Dedifferentiated amniotic fluid mesenchymal stem cell (primary cell): ENCODE measurements at regions not wholly inside any gene's neighbourhood (a gene's known extent, or its start where the extent isn't known, plus 50 kb on each side); places are given as distances from the start of the nearest gene placed in this dataset.
"Not testable (repeated sequence)": the region's sequence is repeated elsewhere in the genome, so short reads cannot be mapped to it uniquely, and the experiment has no call there.

Experiments
- DNase-seq: peaks from one replicate; pipeline ENCODE4 v3.0.0-alpha.2; 2016; ENCODE audit errors: extremely low spot score

- no peak for DNase-seq
Observed at GRCh38 chr9:73095425-73095824, 56.2 kb upstream of the ANXA1 start.

- peak; percentile 52 for DNase-seq
Observed at GRCh38 chr9:73093740-73094379, 57.8 kb upstream of the ANXA1 start.

- DNase-seq, result no peak
Observed at GRCh38 chr9:73093016-73093739, 58.5 kb upstream of the ANXA1 start.

GRCh38 chr9:73091909-73092308 is 59.8 kb upstream of the ANXA1 start:
- DNase-seq, result no peak

- no peak for DNase-seq
Observed at GRCh38 chr9:73090214-73090613, 61.5 kb upstream of the ANXA1 start.

- no peak for DNase-seq
Observed at GRCh38 chr9:73089304-73089985, 62.2 kb upstream of the ANXA1 start.

GRCh38 chr9:73087876-73088275 is 63.8 kb upstream of the ANXA1 start:
- not testable (repeated sequence) for DNase-seq

GRCh38 chr9:73083519-73083918 is 68.1 kb upstream of the ANXA1 start:
- no peak for DNase-seq

GRCh38 chr9:73081979-73082657 is 69.5 kb upstream of the ANXA1 start:
- DNase-seq, result peak; percentile 88

- no peak for DNase-seq
Observed at GRCh38 chr9:73080110-73080694, 71.5 kb upstream of the ANXA1 start.

GRCh38 chr9:73079326-73079725 is 72.3 kb upstream of the ANXA1 start:
- DNase-seq, result no peak

GRCh38 chr9:73077625-73078030 is 74.0 kb upstream of the ANXA1 start:
- DNase-seq, result no peak

- no peak for DNase-seq
Observed at GRCh38 chr9:73076970-73077369, 74.7 kb upstream of the ANXA1 start.

GRCh38 chr9:73074176-73074708 is 77.4 kb upstream of the ANXA1 start:
- DNase-seq, result no peak

GRCh38 chr9:73073337-73074175 is 78.1 kb upstream of the ANXA1 start:
- no peak for DNase-seq

- DNase-seq, result no peak
Observed at GRCh38 chr9:73067074-73067473, 84.6 kb upstream of the ANXA1 start.

- DNase-seq, result no peak
Observed at GRCh38 chr9:73065439-73065838, 86.2 kb upstream of the ANXA1 start.

- DNase-seq, result no peak
Observed at GRCh38 chr9:73064315-73064714, 87.3 kb upstream of the ANXA1 start.

GRCh38 chr9:73061146-73061545 is 90.5 kb upstream of the ANXA1 start:
- no peak for DNase-seq

GRCh38 chr9:73059247-73059646 is 92.4 kb upstream of the ANXA1 start:
- no peak for DNase-seq

- no peak for DNase-seq
Observed at GRCh38 chr9:73056245-73056644, 95.4 kb upstream of the ANXA1 start.
